ENCODE measurements at regions not wholly inside any gene's neighbourhood (a gene's known extent, or its start where the extent isn't known, plus 50 kb on each side); places are given as distances from the start of the nearest gene placed in this dataset.

DNA sequence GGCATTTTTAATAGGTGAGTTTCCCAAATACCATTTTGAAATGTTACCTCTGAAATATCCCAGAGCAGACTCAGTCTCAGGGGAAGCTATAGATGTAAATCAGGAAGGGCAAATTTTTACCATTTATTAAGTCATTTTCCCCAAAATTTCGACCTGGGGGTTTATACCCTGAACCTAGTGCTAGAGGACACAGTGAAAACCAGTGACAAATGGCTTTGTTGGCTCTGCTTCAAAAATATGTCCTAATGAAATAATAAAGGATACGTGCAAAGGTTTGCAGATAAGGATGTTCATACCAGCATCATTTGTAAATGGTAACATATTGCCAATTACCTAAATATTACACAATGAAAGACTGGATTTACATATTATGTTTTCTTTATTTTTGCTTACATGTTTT lies 546.7 kb upstream of the ADAMTS9 start:
- Histone ChIP-seq H3K9me3 (no peaks in the 10 kb centered on the region), H3K4me3 (no peak overlapping the region), H3K27me3 (replicated peaks; ENCODE audit: insufficient read depth) (no peaks in the 10 kb centered on the region), H3K27ac (no peak overlapping the region), H3K36me3 (no peaks in the 10 kb centered on the region), H3K4me1 (ENCODE audit: control insufficient read depth in 1 of 2, low read depth in 2 of 2) (no peaks in the 10 kb centered on the region)
- DNase-seq (ENCODE audit: low spot score) (no peak), ATAC-seq (ENCODE audit: insufficient number of reproducible peaks, low FRiP score, low read depth) (no peak)
- TF ChIP-seq, protein P1, sequence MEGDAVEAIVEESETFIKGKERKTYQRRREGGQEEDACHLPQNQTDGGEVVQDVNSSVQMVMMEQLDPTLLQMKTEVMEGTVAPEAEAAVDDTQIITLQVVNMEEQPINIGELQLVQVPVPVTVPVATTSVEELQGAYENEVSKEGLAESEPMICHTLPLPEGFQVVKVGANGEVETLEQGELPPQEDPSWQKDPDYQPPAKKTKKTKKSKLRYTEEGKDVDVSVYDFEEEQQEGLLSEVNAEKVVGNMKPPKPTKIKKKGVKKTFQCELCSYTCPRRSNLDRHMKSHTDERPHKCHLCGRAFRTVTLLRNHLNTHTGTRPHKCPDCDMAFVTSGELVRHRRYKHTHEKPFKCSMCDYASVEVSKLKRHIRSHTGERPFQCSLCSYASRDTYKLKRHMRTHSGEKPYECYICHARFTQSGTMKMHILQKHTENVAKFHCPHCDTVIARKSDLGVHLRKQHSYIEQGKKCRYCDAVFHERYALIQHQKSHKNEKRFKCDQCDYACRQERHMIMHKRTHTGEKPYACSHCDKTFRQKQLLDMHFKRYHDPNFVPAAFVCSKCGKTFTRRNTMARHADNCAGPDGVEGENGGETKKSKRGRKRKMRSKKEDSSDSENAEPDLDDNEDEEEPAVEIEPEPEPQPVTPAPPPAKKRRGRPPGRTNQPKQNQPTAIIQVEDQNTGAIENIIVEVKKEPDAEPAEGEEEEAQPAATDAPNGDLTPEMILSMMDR (IDR thresholded peaks at IDR 0.05), result no peak

- H3K4me3 ChIP-seq, result no peak overlapping the region
- TF ChIP-seq, protein P1 (IDR thresholded peaks at IDR 0.05), result no peak
- H3K36me3 ChIP-seq, result no peaks in the 10 kb centered on the region
- H3K9me3 ChIP-seq, result no peaks in the 10 kb centered on the region
- H3K4me1 ChIP-seq (ENCODE audit: control insufficient read depth in 1 of 2, low read depth in 2 of 2), result no peaks in the 10 kb centered on the region
- no peak for ATAC-seq (ENCODE audit: insufficient number of reproducible peaks, low FRiP score, low read depth)
- no peak for DNase-seq (ENCODE audit: low spot score)
- H3K27ac ChIP-seq, result no peak overlapping the region
- no peaks in the 10 kb centered on the region for H3K27me3 ChIP-seq (replicated peaks; ENCODE audit: insufficient read depth)
These were observed 545.8 kb upstream of the ADAMTS9 start for GRCh38 chr3:65233561-65233960.

GRCh38 chr3:65231544-65231943 lies 543.7 kb upstream of the ADAMTS9 start:
- TF ChIP-seq, protein P1 (IDR thresholded peaks at IDR 0.05), result no peak
- Histone ChIP-seq H3K36me3 (no peaks in the 10 kb centered on the region), H3K9me3 (no peaks in the 10 kb centered on the region), H3K27ac (no peak overlapping the region), H3K27me3 (replicated peaks; ENCODE audit: insufficient read depth) (no peaks in the 10 kb centered on the region), H3K4me3 (no peak overlapping the region), H3K4me1 (ENCODE audit: control insufficient read depth in 1 of 2, low read depth in 2 of 2) (no peaks in the 10 kb centered on the region)
- ATAC-seq (ENCODE audit: insufficient number of reproducible peaks, low FRiP score, low read depth) (no peak), DNase-seq (ENCODE audit: low spot score) (no peak)

GRCh38 chr3:65230261-65231139 lies 542.7 kb upstream of the ADAMTS9 start:
- DNase-seq (ENCODE audit: low spot score) (no peak), ATAC-seq (ENCODE audit: insufficient number of reproducible peaks, low FRiP score, low read depth) (no peak)
- Histone ChIP-seq H3K27me3 (replicated peaks; ENCODE audit: insufficient read depth) (no peaks in the 10 kb centered on the region), H3K4me1 (ENCODE audit: control insufficient read depth in 1 of 2, low read depth in 2 of 2) (peaks cover 0 to 4% of the 10 kb centered on the region in 2 donors), H3K4me3 (no peak overlapping the region), H3K36me3 (no peaks in the 10 kb centered on the region), H3K9me3 (no peaks in the 10 kb centered on the region), H3K27ac (no peak overlapping the region)
- TF ChIP-seq, protein P1 (IDR thresholded peaks at IDR 0.05), result no peak

DNA sequence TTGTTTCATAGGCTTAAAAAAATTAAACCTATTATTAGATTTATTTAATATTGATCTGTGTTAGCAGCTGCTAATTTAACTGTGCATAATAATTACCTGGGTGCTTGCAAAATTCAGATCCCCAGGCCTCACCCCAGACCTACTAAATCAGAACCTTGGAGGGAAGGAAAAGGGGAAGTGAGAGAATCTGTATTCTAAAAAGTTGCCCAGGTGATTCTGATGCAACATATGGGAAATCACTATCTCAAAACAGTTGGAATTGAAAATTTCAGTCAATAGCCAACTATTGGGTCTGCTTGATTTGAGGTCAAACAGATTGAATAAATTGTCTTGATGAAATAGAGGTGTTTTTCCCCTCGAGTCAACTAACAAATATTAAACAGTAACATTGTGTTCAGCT lies 538.5 kb upstream of the ADAMTS9 start:
- H3K4me3 ChIP-seq, result no peak overlapping the region
- no peak overlapping the region for H3K27ac ChIP-seq
- no peak for DNase-seq (ENCODE audit: low spot score)
- peaks cover 0 to 7% of the 10 kb centered on the region in 2 donors for H3K4me1 ChIP-seq (ENCODE audit: control insufficient read depth in 1 of 2, low read depth in 2 of 2)
- no peaks in the 10 kb centered on the region for H3K36me3 ChIP-seq
- H3K27me3 ChIP-seq (replicated peaks; ENCODE audit: insufficient read depth), result no peaks in the 10 kb centered on the region
- ATAC-seq (ENCODE audit: insufficient number of reproducible peaks, low FRiP score, low read depth), result no peak
- no peaks in the 10 kb centered on the region for H3K9me3 ChIP-seq
- TF ChIP-seq, protein P1 (IDR thresholded peaks at IDR 0.05), result no peak

Data from thoracic aorta (tissue), 2 donors.